ENCODE measurements at regions not wholly inside any gene's neighbourhood (a gene's known extent, or its start where the extent isn't known, plus 50 kb on each side); places are given as distances from the start of the nearest gene placed in this dataset.

DNA sequence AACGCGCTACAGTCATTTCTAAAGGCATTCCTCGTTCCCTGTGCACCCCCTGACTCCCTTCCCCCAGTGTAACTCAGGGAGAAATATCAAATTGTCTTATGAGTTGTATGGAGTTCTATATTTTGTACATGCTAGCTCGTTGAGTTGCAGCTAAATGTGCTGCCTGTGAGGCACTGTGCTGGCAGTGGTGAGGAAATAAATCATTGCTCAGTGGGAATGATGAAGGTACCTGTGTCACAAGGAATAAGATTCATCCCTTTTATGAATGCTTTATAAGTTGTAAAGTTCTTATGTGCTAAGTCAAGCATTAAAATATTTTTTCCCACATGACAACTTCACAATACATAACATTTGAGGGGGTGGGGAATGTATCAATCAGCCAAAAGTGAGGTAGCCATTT is 939.6 kb upstream of the CRIM1 start:
- no peak overlapping the region for H3K9ac ChIP-seq (ENCODE audit: low read length)
- H3K27me3 ChIP-seq (ENCODE audit: low read length), result no peaks in the 10 kb centered on the region
- no peaks in the 10 kb centered on the region for H4K20me1 ChIP-seq (ENCODE audit: low read depth, low read length)
- H3K79me2 ChIP-seq (ENCODE audit: insufficient read depth, low read length), result no peaks in the 10 kb centered on the region
- no peaks in the 10 kb centered on the region for H3K9me3 ChIP-seq (ENCODE audit: insufficient read depth, low read length)
- H3K4me2 ChIP-seq (ENCODE audit: low read depth, low read length, poor library complexity, severe bottlenecking), result no peak overlapping the region
- no peaks in the 10 kb centered on the region for H3K36me3 ChIP-seq (ENCODE audit: low read length)
- H3K9me2 ChIP-seq (replicated peaks; ENCODE audit: insufficient read depth, low read length), result no peaks in the 10 kb centered on the region
- TF ChIP-seq EZH2phosphoT487 (conservative IDR thresholded peaks at IDR 0.05; ENCODE audit: low read length), result no peak
- TF ChIP-seq, protein P1, sequence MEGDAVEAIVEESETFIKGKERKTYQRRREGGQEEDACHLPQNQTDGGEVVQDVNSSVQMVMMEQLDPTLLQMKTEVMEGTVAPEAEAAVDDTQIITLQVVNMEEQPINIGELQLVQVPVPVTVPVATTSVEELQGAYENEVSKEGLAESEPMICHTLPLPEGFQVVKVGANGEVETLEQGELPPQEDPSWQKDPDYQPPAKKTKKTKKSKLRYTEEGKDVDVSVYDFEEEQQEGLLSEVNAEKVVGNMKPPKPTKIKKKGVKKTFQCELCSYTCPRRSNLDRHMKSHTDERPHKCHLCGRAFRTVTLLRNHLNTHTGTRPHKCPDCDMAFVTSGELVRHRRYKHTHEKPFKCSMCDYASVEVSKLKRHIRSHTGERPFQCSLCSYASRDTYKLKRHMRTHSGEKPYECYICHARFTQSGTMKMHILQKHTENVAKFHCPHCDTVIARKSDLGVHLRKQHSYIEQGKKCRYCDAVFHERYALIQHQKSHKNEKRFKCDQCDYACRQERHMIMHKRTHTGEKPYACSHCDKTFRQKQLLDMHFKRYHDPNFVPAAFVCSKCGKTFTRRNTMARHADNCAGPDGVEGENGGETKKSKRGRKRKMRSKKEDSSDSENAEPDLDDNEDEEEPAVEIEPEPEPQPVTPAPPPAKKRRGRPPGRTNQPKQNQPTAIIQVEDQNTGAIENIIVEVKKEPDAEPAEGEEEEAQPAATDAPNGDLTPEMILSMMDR (IDR thresholded peaks at IDR 0.05; ENCODE audit: insufficient read depth, low read length, poor library complexity, severe bottlenecking), result no peak
- no peak overlapping the region for H3K4me3 ChIP-seq (ENCODE audit: insufficient read depth, low read length, poor library complexity, severe bottlenecking)
- H3K27ac ChIP-seq (ENCODE audit: low read depth, low read length), result no peak overlapping the region
- H3F3A ChIP-seq (ENCODE audit: insufficient read depth), result no peaks in the 10 kb centered on the region
- no peak overlapping the region for H2AFZ ChIP-seq (ENCODE audit: low read depth, low read length, severe bottlenecking)

DNA sequence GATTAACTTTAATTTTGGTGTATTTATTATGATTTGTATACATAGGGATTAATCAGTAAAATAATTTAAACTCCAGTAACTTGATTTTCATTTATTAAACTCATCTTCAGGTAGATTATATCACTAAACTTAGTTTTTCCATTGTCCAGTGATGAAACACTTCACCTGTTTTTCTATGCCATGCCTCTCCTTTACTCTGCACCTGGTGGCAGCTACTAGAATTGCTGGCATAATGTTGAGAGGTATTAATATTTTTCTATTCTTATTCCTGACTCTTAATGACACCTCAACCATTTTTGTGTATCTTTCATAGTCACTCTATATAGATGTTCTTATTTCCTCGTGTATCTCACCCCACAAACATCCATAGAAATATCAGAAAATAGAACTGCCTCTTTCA is 940.3 kb upstream of the CRIM1 start:
- Histone ChIP-seq H3K9me2 (replicated peaks; ENCODE audit: insufficient read depth, low read length) (no peaks in the 10 kb centered on the region), H3K4me2 (ENCODE audit: low read depth, low read length, poor library complexity, severe bottlenecking) (no peak overlapping the region), H2AFZ (ENCODE audit: low read depth, low read length, severe bottlenecking) (no peak overlapping the region), H3K36me3 (ENCODE audit: low read length) (no peaks in the 10 kb centered on the region), H3K4me3 (ENCODE audit: insufficient read depth, low read length, poor library complexity, severe bottlenecking) (no peak overlapping the region), H3K9ac (ENCODE audit: low read length) (no peak overlapping the region), H3F3A (ENCODE audit: insufficient read depth) (no peaks in the 10 kb centered on the region), H4K20me1 (ENCODE audit: low read depth, low read length) (no peaks in the 10 kb centered on the region), H3K27ac (ENCODE audit: low read depth, low read length) (no peak overlapping the region), H3K9me3 (ENCODE audit: insufficient read depth, low read length) (no peaks in the 10 kb centered on the region), H3K27me3 (ENCODE audit: low read length) (no peaks in the 10 kb centered on the region), H3K79me2 (ENCODE audit: insufficient read depth, low read length) (no peaks in the 10 kb centered on the region)
- TF ChIP-seq, protein P1 (IDR thresholded peaks at IDR 0.05; ENCODE audit: insufficient read depth, low read length, poor library complexity, severe bottlenecking), result no peak
- no peak for TF ChIP-seq EZH2phosphoT487 (conservative IDR thresholded peaks at IDR 0.05; ENCODE audit: low read length)

DNA sequence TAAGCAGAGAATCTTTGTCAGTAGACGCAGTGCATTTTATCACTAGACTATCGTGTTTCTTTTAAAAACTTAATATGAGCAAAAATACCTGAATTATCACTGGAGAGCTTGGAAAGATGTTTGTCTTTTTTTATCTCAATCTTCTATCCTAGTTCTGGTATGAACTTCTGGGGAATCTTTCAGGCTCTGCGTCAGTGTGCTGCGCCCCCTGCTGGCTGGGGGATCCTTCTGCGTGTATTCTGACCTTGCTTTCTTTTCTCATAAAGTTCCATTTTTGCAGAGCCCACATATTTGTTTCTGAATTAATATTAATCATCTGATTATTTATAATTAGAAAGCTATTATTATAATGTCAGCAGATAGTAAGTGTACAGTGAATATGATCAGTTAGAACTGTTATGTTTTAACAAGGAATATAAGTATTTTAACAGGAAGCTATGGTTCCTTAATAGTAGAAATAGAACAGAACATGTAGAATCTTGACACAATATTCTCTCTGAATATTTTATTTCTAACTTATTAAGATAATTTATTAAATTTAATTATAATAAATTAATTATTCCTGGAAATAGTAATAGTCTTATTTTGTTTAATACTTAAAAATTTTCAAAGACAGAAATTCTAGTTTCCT is 945.0 kb upstream of the CRIM1 start:
- H3K9me2 ChIP-seq (replicated peaks; ENCODE audit: insufficient read depth, low read length), result no peaks in the 10 kb centered on the region
- no peak overlapping the region for H3K9ac ChIP-seq (ENCODE audit: low read length)
- H3K27me3 ChIP-seq (ENCODE audit: low read length), result no peaks in the 10 kb centered on the region
- no peaks in the 10 kb centered on the region for H3K9me3 ChIP-seq (ENCODE audit: insufficient read depth, low read length)
- no peaks in the 10 kb centered on the region for H3K79me2 ChIP-seq (ENCODE audit: insufficient read depth, low read length)
- TF ChIP-seq EZH2phosphoT487 (conservative IDR thresholded peaks at IDR 0.05; ENCODE audit: low read length), result no peak
- TF ChIP-seq, protein P1 (IDR thresholded peaks at IDR 0.05; ENCODE audit: insufficient read depth, low read length, poor library complexity, severe bottlenecking), result peak; percentile 93
- no peak overlapping the region for H3K4me2 ChIP-seq (ENCODE audit: low read depth, low read length, poor library complexity, severe bottlenecking)
- no peak overlapping the region for H3K4me3 ChIP-seq (ENCODE audit: insufficient read depth, low read length, poor library complexity, severe bottlenecking)
- no peaks in the 10 kb centered on the region for H4K20me1 ChIP-seq (ENCODE audit: low read depth, low read length)
- no peaks in the 10 kb centered on the region for H3F3A ChIP-seq (ENCODE audit: insufficient read depth)
- no peak overlapping the region for H2AFZ ChIP-seq (ENCODE audit: low read depth, low read length, severe bottlenecking)
- H3K27ac ChIP-seq (ENCODE audit: low read depth, low read length), result no peak overlapping the region
- H3K36me3 ChIP-seq (ENCODE audit: low read length), result no peaks in the 10 kb centered on the region

All from SU-DHL-6 (cell line).